ENCODE measurements at regions not wholly inside any gene's neighbourhood (a gene's known extent, or its start where the extent isn't known, plus 50 kb on each side); places are given as distances from the start of the nearest gene placed in this dataset.
A peak's percentile ranks its signal among the peaks of the same experiment; 100 is the strongest.
"Not testable (repeated sequence)": the region's sequence is repeated elsewhere in the genome, so short reads cannot be mapped to it uniquely, and the experiment has no call there.

DNA sequence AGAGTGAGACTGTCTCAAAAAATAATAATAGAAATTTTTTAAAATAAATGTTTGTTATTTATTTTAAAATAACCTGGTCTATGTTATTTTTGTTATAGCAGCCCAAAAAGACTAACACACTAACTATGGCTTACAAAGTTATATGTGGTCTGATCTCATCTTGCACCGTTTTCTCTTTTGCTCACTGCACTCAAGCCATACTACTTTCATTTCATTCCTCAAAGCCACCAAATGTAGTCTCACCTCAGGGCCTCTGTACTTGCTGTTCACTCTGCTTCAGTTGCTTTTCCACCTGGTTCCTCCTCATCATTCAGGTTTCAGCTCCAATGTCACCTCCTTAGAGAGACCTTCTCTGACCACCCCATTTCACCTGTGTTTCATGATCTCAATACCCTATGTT is 55.2 kb upstream of the MDM1 start:
- no peak for FAIRE-seq

DNA sequence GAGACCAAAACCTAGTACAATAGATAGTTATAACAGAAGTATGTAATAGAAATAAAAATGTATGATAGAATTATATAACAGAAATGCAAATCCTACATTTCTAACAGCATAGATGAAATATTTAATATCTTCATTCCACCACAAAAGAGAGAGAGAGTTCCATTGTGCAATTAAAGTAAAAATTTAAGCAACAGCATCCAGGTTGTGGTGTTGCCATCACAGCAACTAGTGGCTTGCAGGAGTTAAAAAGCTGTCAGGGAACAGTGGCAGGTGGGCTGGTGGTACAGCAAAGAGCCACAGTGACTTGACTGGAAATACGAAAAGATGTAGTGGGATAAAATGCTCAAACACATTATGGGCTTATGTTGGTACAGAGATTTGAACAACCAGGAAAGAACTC is 57.1 kb upstream of the MDM1 start:
- no peak for FAIRE-seq

DNA sequence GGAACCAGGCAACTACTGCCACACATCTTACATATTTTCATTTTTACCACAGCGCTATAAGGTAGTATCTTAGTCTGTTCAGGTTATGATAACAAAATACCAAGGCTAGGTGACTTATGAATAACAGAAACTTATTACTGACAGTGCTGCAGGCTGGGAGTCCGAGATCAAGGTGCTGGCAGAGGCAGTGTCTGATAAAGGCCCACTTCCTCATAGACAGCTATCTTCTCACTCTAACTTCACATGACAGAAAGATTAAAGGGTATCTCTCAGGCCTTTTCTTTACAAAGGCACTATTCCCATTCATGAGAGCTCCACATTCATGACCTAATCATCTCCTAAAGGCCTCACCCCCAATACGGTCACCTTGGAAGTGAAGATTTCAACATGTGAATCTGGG is 59.8 kb upstream of the MDM1 start:
- FAIRE-seq = no peak

DNA sequence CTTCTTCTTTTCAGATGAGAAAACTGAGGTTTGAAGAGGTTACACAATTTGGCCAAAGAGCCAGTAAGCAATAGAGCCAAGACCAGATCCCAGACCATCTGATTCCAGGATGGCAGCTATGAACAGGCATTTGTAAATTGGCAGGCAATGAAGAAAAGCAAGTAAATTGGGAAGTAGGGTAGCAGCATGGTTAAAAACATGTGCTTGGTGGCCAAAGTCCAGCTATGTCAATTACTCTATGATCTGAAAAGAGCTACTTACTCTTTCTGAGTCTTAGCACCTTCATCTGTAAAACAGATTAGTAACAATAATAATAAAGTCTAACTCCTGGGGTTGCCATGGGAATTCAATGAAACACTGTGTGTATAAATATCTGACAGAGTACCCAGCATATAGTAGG is 60.2 kb upstream of the MDM1 start:
- no peak for FAIRE-seq

DNA sequence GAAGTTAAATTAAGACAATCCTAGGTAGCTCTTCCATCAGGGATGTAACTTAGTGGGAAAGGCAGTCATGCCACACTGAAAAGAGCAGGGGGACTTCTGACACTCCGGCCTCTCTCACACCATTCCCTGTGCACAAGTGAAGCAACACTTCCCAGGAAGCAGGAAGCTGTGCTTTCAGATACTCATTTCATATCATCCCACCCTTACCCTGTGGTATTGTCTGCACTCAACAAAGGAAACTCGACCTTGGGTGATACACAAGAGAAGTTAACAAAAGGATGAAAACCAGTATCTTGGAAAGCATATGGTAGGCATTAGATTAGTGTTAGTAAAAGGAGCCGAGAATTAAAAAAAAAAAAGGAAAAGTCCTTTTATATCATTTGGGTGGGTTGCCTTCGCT is 61.3 kb upstream of the MDM1 start:
- FAIRE-seq = no peak

DNA sequence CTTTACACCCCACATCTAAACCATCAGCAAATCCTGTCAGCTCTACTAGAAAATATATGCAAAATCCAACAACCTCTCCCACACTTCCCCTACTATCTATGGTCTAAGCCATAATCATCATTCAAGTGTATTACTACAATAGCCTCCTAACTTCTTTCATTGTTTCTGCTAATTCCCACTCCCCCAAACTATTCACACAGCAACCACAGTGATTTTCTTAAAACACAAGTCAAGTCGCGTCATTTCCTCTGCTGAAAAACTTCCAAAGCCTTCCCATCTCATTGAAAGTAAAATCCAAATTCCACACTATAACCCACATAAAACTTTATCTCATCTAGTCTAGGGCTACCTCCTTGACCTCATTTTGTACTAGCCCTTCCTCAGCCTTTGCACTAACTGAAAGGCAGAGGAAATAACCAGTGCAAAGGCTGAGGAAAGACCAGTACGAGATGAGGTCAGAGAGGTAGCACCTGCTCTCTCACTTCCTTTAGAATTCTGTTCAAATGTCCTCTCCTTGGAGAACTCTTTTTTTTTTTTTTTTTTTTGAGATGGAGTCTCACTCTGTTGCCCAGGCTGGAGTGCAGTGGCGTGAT is 65.5 kb upstream of the MDM1 start:
- FAIRE-seq = no peak

DNA sequence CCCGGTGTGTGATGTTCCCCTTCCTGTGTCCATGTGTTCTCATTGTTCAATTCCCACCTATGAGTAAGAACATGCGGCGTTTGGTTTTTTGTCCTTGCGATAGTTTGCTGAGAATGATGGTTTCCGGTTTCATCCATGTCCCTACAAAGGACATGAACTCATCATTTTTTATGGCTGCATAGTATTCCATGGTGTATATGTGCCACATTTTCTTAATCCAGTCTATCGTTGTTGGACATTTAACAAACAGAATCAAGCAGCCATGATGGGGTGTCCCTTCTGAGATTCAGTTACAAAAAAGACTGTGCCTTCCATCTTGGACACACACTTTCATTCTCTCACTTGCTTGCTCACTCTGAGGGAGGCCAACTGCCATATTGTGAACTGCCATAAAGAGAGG is 66.5 kb upstream of the MDM1 start:
- not testable (repeated sequence) for FAIRE-seq

DNA sequence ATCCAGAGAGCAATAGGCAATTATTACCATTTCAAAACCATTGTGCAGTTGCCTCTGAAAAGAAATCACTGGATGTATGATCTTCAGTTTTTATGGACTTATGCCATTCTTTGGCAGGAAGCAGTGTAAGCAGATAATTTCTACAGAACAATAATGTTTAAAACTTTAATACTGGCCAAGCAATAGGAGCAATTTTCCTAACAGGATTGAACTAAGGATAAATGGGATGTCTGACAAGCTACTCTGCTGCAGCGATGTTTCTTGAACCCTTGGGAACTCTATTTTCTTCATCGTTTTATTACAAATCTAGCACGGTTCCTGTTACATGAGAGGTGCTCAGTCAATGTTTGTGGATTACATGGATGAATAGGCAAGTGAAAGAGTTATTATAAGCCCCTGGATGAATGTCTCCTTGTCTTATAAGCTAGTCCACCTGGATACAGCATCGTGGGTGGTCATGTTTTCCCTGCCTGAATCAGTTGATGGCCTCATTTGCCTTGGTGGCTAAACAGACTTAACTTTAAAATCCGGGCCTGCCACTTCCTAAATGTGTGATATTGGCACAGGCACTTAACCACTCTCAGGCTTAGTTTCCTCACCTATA is 68.2 kb upstream of the MDM1 start:
- FAIRE-seq = no peak

DNA sequence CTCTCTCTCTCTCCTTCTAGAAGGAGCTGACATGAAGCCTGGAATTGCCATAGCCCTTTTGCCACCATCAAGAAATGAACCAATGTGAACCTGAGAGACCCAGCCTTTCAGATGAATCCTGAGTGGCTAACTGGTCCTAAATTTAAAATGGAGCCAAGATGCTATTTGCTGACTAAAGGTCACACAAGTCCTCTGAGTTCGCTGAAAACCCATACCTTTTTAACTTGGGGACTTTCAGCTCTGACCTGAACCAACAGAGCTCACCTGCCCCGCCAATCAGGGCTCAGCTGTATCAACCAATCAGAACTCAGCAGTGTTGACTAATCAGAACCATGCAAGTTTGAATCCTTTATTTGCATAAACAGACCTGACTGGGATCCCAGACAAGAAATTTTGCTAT is 70.3 kb upstream of the MDM1 start:
- no peak for FAIRE-seq

DNA sequence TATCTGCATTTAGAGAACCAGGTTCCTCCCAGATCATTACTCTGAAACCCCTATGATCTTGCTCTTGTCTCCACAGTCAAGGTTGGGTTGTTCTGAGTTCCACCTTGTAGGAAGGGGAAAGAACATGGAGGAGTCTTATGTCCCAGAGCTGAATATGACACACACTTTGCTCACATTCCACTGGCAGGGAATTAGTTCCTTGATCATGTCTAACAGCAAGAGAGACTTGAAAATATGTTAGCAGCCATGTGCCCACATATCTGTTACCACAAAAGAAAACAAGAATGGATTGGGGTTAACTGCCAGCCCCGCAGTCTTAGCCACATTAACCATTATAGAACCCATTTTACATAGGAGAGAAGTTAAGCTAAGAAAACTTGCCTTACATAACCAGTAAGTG is 71.1 kb upstream of the MDM1 start:
- no peak for FAIRE-seq

DNA sequence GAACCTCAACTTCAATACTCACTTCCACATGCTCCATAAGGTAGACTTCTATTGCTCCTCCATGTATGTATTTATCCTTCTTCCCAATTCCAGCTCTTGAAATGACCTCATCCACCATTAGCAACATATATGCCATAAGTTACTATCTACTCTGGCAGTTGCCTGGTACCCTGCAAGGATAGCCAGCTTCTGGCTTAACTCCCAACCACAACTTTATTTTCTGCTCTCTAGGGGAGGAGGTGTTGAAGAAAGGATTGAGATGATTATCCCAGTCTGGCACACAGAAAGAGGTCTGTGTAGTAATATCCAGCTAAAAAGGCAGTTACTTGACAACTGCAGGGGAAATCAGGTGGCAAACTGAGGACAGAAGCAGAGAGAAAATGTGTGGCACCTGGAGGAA is 71.5 kb upstream of the MDM1 start:
- FAIRE-seq = no peak

DNA sequence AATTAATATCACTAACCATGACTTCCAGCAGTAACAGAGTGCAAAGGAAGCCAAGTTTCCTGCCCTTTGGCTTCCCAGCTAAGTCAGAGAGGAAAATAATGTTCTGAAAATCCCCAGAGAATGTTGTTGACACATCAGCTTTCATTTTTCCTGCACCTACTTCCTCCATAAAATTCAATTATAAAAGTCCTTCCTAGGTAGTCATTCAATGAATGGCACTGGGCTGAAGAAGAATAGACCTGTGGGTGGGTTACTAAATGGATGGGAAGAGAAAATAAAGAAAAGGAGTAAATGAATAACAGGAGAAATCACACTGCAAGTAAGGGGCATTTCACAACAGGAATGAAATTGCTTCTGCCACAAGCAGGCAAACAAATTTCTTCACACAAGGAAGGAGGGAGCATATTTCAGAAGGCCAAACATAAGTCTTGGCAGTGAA is 73.2 kb upstream of the MDM1 start:
- FAIRE-seq = peak; percentile 15

DNA sequence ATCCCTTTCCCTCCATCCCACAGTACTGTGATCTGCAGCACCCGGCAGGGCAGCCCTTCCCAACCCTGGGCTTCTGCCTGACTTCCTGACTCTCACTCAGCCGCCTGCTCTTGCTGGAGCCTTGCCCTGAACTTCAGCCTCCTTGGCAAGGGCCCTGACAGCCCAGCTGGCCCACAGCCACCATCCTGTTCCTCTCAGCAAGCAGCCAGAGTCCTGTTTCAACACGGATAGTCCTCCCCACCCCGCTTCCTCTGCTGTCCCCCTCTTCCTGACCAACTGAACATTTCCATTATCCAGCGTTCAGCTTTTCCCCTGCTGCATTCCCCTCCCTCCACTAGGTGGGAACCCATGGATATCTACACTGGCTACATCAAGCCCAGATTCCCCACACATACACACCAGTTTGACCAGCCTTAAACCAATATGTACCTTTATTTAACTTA is 74.0 kb upstream of the MDM1 start:
- no peak for FAIRE-seq

DNA sequence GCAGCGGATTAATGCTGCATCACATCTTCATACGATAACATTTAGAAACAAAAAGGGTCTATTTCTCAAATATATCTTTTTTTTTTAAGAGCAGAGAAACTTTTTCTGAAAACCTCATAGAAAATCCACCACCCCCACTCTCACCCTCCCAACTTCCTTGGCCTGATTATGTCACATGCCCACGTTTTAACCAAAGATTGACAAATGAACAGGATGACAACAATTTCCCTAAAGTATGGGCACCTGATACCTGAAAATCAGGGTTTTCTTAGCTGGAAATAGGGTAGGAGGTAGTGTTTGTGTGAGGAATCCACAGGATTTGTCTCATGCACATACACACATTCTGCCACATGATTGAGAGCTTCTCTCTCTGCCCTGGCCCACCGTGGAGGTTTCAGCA is 74.7 kb upstream of the MDM1 start:
- FAIRE-seq = no peak

DNA sequence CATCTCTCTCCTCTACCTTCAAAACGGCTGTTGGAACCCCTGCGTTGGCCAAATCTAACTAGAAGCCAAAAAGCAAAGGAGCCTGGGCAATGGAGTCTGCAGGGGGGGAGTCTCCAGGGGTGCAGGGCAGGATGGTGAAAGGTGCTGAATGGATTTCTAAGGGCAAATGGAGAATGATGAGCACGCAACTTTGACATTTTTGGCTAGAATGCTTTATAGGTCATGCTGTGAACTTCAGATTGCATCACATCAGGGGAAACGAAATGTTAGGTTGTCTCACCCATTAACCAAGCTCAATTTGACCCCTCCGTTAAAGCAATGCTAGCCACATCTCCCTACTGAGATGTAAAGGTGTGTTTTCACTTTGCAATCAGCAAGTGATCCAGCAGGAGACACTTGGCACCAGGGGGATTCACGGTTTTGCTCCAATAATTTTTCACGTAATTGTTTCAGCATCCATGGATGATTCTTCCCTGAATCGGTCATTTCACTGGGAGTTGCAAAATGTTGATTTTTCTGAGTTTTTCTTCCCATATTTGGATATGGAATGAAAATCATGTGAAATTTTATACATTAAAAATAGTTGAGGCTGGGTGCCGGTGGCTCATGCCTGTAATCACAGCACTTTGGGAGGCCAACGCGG is 78.0 kb upstream of the MDM1 start:
- no peak for FAIRE-seq

DNA sequence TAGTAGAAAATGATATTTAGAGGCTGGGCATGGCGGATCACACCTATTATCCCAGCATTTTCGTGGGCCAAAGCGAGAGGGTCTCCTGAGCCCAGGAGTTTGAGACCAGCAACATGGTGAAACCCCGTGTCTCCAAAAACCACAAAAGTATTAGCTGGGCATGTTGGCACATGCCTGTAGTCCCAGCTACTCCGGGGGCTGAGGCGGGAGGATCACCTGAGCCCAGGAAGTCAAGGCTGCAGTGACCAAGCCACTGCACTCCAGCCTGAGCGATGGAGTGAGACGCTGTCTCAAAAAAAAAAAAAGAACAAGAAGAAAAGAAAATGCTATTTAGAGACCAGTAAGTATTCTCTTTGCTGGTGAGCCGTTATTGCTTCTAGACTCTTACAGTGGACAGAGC is 79.2 kb upstream of the MDM1 start:
- no peak for FAIRE-seq

DNA sequence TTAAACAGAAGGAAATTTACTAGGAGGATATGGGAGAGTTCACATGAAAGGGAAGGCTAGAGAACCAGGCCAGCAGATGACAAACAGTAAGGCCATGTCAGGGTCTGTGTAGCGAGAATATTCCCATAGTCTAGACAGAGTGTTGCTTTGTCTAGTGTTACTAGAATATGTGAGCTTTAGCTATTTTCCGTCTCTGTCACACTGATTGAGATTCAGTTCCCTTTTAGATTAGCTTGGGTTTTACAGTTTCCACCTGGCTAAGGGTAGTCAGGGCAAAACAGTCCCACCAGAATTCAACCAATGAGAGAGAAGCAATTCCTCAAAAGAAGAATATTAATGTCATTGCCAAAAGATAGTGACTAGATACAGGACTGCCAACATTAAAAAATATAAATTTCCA is 82.8 kb upstream of the MDM1 start:
- no peak for FAIRE-seq

DNA sequence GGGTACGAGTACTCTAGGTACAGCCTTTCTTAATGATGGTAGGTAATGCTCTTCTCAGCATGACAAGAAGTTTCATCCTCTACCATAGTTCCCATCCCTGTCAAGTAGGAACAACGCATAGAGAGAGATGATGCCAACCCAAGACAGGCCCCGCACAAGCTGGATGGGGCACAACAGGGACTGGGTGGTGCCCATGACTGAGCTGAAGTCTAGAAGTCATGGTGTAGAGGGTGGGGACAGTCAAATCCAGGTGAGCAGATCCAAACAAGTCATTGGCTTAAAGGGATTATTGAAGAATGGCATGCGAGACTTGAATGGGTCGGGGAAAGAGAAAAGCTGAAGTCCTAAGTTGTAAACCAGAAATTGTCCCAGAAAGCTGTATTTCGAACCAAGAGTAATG is 84.2 kb upstream of the MDM1 start:
- FAIRE-seq = no peak

DNA sequence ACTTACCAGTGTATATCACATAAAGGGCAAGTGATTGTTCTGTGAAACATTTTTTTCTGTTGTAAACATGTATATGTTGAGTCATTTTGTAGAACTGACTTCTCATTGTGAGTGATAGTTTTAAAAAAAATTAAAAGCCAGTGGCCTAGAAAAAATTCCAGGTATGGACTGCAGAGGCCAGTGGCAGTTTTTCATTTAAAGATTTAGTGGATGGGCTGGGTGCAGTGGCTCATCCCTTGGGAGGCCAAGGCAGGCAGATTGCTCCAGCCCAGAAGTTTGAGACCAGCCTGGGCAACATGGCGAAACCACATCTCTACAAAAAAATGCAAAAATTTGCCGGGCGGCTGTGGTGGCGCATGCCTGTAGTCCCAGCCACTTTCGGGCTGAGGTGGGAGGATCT is 84.7 kb upstream of the MDM1 start:
- FAIRE-seq = no peak

DNA sequence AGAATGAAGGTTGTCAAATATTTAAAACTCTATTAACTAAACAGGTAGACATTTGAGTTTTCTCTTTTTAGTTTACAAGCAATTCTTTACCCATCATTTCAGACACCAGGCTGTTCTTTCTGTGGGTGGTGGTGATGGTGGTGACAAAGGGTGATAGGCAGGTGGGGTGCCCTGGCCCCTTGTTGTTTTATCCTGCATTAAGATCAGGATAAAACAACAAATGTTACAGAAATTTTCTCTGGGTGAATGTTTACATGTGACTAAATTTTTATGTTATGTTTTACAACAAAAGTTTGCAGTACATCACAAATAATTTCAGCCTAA is 85.9 kb upstream of the MDM1 start:
- FAIRE-seq = no peak

DNA sequence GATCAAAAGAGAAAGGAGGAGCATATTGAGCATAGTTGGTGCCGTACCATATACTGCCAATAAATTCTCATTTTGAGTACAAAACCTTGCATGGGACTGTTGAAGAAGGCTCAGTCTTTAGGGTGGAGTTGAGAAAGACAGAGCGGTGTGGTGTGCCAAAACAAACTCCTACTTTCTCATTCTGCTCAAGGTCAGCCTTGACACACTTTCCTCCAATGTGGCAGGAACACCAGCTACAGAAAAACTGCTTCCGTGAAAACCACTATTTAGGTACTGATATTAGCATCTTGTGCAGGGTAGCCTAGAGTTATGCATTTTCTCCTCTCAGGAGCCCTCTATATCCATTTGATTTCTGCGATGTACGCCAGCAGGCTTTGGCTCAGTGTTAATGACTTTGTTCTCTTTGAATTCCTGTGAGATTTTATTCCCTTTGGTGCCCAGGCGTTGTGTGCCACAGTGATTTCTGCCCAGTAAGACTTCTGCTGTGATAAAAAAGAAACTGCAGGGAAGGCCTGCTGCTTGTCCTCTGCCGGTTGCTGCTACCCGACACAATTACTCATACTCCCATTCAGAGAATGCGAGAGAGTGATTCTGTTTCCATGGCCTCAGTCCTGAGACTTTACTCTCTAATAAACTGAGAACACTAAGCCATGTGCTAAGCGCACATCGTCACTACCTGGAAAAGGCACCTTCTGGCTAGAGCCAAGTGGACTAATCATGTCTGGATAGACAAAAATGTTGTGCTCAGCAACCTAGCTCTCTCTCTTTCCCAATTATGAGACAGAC is 88.3 kb upstream of the MDM1 start:
- no peak for FAIRE-seq

DNA sequence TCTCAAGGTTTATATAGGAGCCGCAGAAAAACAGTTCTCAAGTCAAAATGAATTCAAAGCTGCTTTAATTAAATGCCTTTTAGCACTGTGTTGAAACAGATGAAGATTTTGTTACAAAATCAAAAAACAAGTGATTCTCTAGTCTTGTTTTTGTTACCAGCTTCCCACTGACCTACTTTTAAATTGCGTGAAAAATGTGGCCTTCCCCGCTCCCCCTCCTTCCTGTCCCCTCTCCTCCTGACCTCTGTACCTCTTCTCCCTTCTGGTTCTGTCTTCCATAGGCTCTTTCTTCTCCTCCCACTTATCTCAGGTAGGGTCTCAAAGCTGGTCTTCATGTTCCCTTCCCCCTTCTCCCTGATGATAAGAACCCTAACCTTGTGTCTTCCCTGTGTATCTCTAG is 90.0 kb upstream of the MDM1 start:
- FAIRE-seq = no peak

DNA sequence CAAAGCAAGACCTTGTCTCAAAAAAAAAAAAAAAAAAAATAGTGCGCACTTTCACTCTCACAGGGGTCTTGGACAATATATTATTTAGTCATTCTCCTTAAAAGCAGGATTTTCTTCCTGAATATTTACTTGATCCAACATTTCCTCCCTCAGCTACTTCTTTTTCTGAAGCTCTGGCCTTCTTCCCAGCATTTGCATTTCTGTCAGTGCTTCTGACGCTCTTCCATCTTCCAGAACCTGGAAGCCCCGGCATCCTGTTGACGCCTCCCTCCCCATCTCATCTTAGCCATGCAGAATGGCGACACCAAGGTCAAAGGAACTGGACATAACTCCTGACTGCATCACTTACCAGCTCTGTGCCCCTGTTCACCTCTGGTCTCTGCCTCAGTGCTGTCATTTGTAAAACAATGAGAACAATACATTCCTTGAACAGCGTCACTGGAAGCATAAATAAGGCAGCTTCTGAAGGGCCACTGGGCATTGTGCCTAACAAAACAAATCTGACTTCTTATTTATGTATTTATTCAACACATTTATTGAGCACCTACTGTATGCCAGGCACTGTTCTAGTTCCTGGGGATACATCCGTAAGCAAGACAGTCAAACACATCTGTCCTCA is 90.9 kb upstream of the MDM1 start:
- FAIRE-seq = no peak

DNA sequence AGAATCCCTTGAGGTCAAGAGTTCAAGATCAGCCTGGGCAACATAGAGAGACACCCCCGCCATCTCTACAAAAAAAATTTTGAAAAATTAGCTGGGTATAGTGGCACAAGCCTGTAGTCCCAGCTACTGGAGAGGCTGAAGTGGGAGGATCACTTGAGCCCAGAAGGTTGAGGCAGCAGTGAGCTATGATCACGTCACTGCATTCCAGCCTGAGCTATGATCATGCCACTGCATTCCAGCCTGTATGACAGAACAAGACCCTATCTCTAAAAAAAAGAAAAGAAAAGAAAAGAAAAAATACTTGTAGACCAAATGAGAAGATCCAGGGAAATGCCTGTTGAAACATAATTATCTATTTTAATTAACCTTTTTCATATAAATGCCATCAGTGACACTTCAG is 93.8 kb upstream of the MDM1 start:
- FAIRE-seq = no peak
